HG02852 (cell line): ENCODE measurements at regions not wholly inside any gene's neighbourhood (a gene's known extent, or its start where the extent isn't known, plus 50 kb on each side); places are given as distances from the start of the nearest gene placed in this dataset.
"Not testable (repeated sequence)": the region's sequence is repeated elsewhere in the genome, so short reads cannot be mapped to it uniquely, and the experiment has no call there.

Source experiments
- ATAC-seq: cut with Tn5 transposase; IDR thresholded peaks from one replicate; pipeline ENCODE4 v1.9.1; 2021; ENCODE audit warnings: mild to moderate bottlenecking, moderate library complexity; ENCODE audit not compliant: unreplicated experiment

GRCh38 chr10:78096486-78096885, 62.8 kb downstream of the RPS24 start:
- not testable (repeated sequence) for ATAC-seq

- ATAC-seq, result not testable (repeated sequence)
Observed at GRCh38 chr10:78102593-78102992, 68.9 kb downstream of the RPS24 start.

- no peak for ATAC-seq
Observed at GRCh38 chr10:78109210-78109609, 75.5 kb downstream of the RPS24 start.

- no peak for ATAC-seq
Observed at GRCh38 chr10:78115135-78115853, 81.6 kb downstream of the RPS24 start.

- no peak for ATAC-seq
Observed at GRCh38 chr10:78116361-78116760, 82.7 kb downstream of the RPS24 start.

- ATAC-seq, result no peak
Observed at GRCh38 chr10:78118591-78118990, 84.9 kb downstream of the RPS24 start.

GRCh38 chr10:78121801-78122200, 88.1 kb downstream of the RPS24 start:
- no peak for ATAC-seq

GRCh38 chr10:78124167-78124566, 90.5 kb downstream of the RPS24 start:
- no peak for ATAC-seq

GRCh38 chr10:78129211-78129610, 95.5 kb downstream of the RPS24 start:
- ATAC-seq, result no peak

- ATAC-seq, result no peak
Observed at GRCh38 chr10:78130966-78131710, 97.5 kb downstream of the RPS24 start.

- ATAC-seq, result no peak
Observed at GRCh38 chr10:78134773-78135306, 101.2 kb downstream of the RPS24 start.

- ATAC-seq, result no peak
Observed at GRCh38 chr10:78137147-78137546, 103.5 kb downstream of the RPS24 start.

- ATAC-seq, result no peak
Observed at GRCh38 chr10:78139341-78139740, 105.7 kb downstream of the RPS24 start.

GRCh38 chr10:78140066-78140630, 106.5 kb downstream of the RPS24 start:
- ATAC-seq, result no peak

- ATAC-seq, result no peak
Observed at GRCh38 chr10:78143576-78143975, 109.9 kb downstream of the RPS24 start.

GRCh38 chr10:78146200-78146599, 112.5 kb downstream of the RPS24 start:
- ATAC-seq, result no peak

GRCh38 chr10:78147202-78147601, 113.5 kb downstream of the RPS24 start:
- no peak for ATAC-seq

- no peak for ATAC-seq
Observed at GRCh38 chr10:78148216-78148960, 114.7 kb downstream of the RPS24 start.

GRCh38 chr10:78148961-78149612, 115.4 kb downstream of the RPS24 start:
- ATAC-seq, result no peak

GRCh38 chr10:78150756-78151155, 117.1 kb downstream of the RPS24 start:
- no peak for ATAC-seq

- ATAC-seq, result no peak
Observed at GRCh38 chr10:78155722-78156121, 122.1 kb downstream of the RPS24 start.
